Stimulated activated CD8-positive, alpha-beta memory T cell treated with anti-CD3 and anti-CD28 coated beads, Interleukin-12 subunit alpha, Interleukin-12 subunit beta, amount 100 ng/mL, for 4 hours (primary cell): ENCODE measurements at regions not wholly inside any gene's neighbourhood (a gene's known extent, or its start where the extent isn't known, plus 50 kb on each side); places are given as distances from the start of the nearest gene placed in this dataset.
"Not testable (repeated sequence)": the region's sequence is repeated elsewhere in the genome, so short reads cannot be mapped to it uniquely, and the experiment has no call there.

ENCODE experiments used
- DNase-seq: peaks from one replicate; pipeline ENCODE4 v3.0.0-alpha.2; 2020; ENCODE audit warnings: low read depth

GRCh38 chr5:100232736-100233135 is 302.4 kb upstream of the FAM174A start:
- DNase-seq: no peak

- DNase-seq: no peak
Measured at GRCh38 chr5:100188778-100189177, 346.4 kb upstream of the FAM174A start.

DNA sequence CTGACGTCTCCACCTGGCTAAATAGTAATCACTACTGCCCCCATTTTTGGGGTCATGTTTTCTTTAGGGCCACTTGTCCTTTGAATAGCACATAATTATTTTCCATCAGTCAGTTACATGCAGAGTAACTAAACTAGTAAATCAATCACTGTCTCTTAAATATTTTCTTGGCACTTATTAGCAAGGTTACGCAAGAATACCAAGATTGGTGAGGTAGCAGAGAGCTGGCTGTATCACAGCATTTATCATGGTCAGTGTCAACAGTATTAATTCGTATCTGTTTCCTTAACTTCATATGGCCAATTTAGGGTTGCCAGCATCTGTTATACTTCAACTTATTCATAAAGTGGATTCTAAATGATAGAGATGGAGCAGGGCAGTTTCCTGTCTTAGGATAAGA is 346.8 kb upstream of the FAM174A start:
- no peak for DNase-seq

- no peak for DNase-seq
Measured at GRCh38 chr5:100186181-100186580, 349.0 kb upstream of the FAM174A start.

GRCh38 chr5:100182402-100182801 is 352.8 kb upstream of the FAM174A start:
- DNase-seq: no peak

- DNase-seq: no peak
Measured at GRCh38 chr5:100175346-100175745, 359.8 kb upstream of the FAM174A start.

GRCh38 chr5:100165309-100165708 is 369.9 kb upstream of the FAM174A start:
- DNase-seq: no peak

DNA sequence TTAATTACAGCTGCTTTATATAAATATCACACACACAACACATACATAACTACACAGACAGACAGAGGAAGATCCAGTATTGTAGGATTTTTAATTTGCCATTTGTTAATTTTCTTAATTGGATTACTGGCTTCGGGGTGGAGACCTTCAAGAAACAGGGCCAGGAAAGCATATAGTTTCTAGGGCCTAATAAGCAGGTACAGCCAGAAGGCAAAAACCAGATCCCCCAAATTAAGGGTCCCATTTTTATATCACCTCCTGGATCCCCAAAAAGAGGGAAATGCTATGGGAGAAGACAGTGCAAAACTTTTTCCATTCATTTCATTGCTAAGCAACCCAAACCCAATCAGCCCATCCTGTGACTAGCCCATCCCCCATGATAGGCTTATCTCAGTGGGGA is 373.3 kb upstream of the FAM174A start:
- DNase-seq: no peak

- DNase-seq: no peak
Measured at GRCh38 chr5:100157066-100157465, 378.1 kb upstream of the FAM174A start.

GRCh38 chr5:100148239-100148638 is 386.9 kb upstream of the FAM174A start:
- DNase-seq: no peak

- DNase-seq: no peak
Measured at GRCh38 chr5:100142607-100143006, 392.6 kb upstream of the FAM174A start.

GRCh38 chr5:100131161-100131560 is 404.0 kb upstream of the FAM174A start:
- DNase-seq: no peak

GRCh38 chr5:100130307-100130706 is 404.9 kb upstream of the FAM174A start:
- DNase-seq: no peak

- no peak for DNase-seq
Measured at GRCh38 chr5:100119903-100120302, 415.3 kb upstream of the FAM174A start.

- DNase-seq: no peak
Measured at GRCh38 chr5:100110497-100110896, 424.7 kb upstream of the FAM174A start.

DNA sequence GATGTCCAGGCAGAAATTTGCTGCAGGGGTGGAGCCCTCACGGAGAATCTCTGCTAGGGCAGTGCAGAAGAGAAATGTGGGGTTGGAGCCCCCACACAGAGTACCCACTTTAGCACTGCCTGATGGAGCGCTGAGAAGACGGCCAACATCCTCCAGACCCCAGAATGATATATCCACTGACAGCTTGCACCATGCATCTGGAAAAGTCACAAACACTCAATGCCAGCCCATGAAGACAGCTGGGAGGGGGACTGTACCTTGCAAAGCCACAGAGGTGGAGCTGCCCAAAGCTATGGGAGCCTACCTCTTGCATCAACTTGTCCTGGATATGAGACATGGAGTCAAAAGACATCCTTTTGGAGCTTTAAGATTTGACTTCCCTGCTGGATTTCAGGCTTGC is 426.3 kb upstream of the FAM174A start:
- DNase-seq: no peak

GRCh38 chr5:100103592-100104119 is 431.5 kb upstream of the FAM174A start:
- not testable (repeated sequence) for DNase-seq

DNA sequence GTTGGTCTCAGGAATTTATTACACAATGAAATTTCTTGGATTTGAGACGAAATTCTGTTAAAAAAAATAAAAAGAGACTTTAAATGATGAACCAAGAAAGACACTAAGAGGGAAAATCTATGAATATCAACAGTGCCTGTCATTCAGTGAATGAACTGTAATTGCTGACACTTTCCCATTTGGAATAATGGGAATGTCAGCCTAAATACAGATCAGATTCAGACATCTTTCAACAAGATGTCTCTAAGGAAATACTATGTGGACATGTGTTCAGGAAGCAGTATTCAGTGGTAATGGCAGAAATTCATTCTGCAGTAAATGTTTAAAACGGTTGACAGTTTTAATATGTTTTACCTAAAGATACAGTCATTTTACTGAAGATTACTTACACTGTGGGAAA is 433.7 kb upstream of the FAM174A start:
- DNase-seq: not testable (repeated sequence)

- DNase-seq: not testable (repeated sequence)
Measured at GRCh38 chr5:100096328-100096727, 438.8 kb upstream of the FAM174A start.

DNA sequence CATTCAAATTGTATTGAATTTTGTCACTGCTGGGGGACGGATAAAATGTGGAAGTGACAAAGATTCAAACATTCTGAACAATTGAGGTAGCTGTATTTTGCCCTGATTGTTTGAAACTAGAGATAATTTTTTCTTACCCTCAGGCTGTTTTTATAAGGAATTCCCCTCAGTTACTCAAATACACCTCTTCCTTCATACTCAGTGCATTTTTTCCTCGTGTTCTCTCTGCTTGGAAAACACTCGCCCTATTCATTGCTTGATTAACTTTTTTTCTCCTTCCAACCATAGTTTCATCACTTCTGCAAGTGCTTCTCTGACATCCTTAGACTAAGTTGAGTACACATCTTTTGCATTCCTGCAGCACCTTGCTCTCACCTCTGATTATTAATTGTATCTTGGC is 454.5 kb upstream of the FAM174A start:
- DNase-seq: not testable (repeated sequence)

GRCh38 chr5:100079163-100079562 is 456.0 kb upstream of the FAM174A start:
- DNase-seq: not testable (repeated sequence)

DNA sequence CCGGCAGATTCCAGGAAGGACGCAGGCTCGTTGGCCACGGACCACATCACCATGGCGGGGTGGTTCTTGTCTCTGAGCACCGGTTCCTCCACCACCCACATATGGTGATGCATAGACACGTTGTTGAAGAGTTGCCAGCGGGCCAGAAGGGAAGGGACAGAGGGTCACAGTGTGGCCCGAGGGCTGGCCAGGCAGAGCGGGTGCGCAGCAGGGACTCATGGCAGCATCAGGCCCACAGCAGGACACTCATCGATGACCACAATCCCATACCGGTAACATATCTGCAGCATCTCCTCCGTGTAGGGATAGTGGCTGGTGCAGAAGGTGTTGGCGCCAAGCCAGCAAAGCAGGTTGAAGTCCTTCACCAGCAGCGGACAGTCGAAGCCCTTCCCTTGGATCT is 469.2 kb upstream of the FAM174A start:
- not testable (repeated sequence) for DNase-seq

DNA sequence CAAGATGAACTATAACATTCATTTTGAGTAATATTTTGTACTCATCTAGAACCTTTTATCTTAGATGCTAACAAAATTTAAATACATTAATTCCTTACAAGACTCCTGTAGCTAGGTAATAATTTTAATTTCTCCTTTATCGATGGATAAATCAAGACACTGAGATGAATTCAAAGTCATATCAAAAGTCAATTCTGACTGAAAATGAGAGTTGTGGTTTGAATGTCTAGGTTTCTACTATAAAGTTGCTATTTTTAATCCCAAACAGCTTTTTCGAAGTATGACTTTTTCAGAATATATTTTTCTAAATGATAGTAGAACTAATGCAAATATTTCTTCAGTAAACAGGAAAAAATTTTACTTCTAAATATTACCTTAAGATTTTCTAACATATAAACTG is 491.7 kb upstream of the FAM174A start:
- DNase-seq: no peak

GRCh38 chr5:100026606-100027005 is 508.6 kb upstream of the FAM174A start:
- DNase-seq: no peak

DNA sequence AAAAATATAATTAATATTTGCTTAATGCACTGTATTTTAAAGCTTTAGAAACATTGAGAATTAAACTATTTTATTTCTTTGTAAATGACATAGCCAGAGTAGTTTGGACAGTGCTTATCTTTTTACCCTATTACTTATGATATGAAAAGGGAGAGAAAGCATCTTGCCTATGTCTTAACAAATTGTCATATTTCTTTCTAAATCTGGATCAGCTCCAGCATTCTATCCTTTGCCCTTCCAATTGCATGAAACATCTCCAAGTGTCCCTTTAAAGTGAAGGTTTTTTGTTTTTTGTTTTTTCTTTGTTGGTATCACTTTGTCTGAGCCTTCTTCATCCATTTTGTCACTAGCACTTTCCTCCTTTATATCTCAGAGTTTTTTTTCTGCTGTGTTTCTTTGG is 511.6 kb upstream of the FAM174A start:
- DNase-seq: no peak
